H7 (cell line): ENCODE measurements at regions not wholly inside any gene's neighbourhood (a gene's known extent, or its start where the extent isn't known, plus 50 kb on each side); places are given as distances from the start of the nearest gene placed in this dataset.

Experiments
- DNase-seq: peaks from one replicate; pipeline ENCODE4 v3.0.0; 2012
- H3K27me3 ChIP-seq: 2 replicates; pipeline ENCODE4 v1.6.0; 2011; ENCODE audit warnings: mild to moderate bottlenecking, low read length; ENCODE audit not compliant: control insufficient read depth, insufficient read depth
- H3K36me3 ChIP-seq: replicated peaks from 2 replicates; pipeline ENCODE4 v1.5.1; 2011; ENCODE audit warnings: low read length; ENCODE audit not compliant: control insufficient read depth, insufficient read depth
- H3K4me3 ChIP-seq: 2 replicates; pipeline ENCODE4 v1.5.1; 2011; ENCODE audit warnings: low read depth, mild to moderate bottlenecking, control low read depth, low read length, moderate library complexity; ENCODE audit not compliant: insufficient read depth

DNA sequence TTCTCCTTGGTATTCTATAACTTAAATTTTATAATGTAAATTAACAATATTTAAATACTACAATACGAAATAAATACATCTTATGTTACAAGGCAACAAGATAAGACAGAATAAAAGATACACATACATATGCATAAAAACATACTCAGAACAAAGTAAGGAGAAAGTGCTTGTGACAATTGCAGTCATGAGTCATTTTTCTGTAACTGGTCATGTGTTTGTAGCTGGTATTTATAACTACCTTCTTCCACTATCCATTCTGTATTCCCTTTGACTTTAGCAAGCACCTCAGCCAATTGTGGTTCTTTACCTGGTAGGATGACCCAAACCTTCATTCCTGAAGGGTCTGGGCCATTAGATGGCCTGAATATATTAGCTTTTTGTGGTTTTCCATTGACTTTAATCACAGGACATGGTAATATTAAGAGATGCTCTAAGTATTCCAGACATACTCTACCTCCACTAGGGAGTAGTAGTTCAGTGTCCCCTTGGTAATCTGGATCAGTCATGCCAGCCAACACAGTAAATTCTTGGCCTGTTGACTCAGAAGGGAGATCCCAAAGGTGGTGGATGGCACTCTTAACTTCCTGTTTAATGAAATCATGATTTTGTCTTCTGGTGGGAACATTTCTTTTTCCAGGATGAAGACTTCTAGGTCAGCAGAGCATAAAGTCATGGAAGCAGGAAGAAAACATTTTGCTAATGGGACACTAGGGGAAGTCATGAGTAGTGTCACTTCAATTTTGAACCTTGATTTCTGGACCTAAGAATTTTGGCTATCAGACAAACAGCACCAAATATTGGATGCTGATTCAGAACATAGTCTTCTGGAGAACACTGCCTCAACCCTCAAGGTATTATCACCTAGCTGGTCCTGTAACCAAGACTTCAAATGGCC, 733.7 kb upstream of the IGFBP3 start:
- Histone ChIP-seq H3K27me3 (no peaks in the 10 kb centered on the region), H3K36me3 (no peaks in the 10 kb centered on the region), H3K4me3 (no peak overlapping the region)
- no peak for DNase-seq

DNA sequence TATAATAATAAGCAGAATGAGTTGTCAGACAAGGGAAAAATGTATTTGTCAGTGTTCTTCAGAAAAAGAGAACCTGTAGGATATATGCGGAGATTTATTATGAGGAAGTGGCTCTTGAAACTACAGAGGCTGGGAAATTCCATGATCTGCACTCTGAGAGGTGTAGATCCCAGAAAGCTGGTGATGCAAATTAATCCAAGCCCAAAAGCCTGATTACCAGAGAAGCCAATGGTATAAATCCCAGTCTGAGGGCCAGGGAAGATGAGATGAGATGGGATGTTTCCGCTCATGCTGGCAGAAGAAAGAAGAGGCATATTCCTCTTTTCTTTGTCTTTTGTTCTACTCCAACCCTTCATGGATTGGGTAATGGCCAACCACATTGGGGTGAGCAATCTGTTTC, 732.8 kb upstream of the IGFBP3 start:
- H3K36me3 ChIP-seq, result no peaks in the 10 kb centered on the region
- no peak for DNase-seq
- no peak overlapping the region for H3K4me3 ChIP-seq
- H3K27me3 ChIP-seq, result no peaks in the 10 kb centered on the region

DNA sequence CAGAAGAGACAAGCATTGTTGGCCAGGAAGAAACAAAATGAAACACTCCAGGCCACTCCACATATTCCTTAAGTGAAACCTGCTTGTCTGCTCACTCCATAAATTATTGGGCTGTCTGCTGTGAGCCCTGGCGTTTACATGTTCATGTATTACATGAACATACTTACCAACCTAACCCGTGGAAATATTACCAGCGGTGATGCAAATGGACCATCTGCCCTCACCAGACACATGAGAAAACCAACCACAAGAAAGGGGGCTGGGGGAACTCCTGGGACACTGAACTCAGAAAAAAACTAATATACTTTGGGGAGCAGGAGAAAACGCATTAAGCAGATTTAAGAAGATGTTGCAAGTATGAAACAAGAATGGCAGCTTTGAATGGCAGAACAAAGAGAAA, 731.2 kb upstream of the IGFBP3 start:
- H3K36me3 ChIP-seq, result no peaks in the 10 kb centered on the region
- no peak for DNase-seq
- H3K4me3 ChIP-seq, result no peak overlapping the region
- H3K27me3 ChIP-seq, result no peaks in the 10 kb centered on the region

DNA sequence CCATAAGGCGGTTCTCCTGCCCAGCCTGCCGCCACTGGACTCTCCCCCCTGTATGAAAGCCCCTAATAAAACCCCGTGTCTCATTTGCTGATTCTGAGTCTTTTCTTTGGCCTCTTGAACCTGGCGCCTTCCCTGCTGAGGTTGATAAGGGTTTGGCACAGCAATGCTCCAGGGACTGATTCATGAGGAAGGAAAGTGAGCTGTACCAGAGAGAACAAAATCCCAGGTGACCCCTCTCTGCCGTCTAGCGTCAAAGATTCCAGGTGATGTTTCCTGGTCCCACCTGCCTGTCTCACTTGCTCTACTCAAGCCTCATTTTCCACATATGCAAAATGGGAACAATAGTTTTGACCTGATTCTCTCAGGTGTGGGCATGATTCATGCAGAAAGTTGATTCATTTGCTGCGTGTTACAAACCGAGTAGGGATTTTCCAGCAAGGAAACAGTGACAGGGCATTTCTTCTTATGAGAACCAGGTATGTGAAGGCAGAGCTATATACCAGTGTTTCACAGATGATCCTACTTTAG, 730.6 kb upstream of the IGFBP3 start:
- H3K36me3 ChIP-seq, result no peaks in the 10 kb centered on the region
- H3K27me3 ChIP-seq, result no peaks in the 10 kb centered on the region
- H3K4me3 ChIP-seq, result no peak overlapping the region
- no peak for DNase-seq

DNA sequence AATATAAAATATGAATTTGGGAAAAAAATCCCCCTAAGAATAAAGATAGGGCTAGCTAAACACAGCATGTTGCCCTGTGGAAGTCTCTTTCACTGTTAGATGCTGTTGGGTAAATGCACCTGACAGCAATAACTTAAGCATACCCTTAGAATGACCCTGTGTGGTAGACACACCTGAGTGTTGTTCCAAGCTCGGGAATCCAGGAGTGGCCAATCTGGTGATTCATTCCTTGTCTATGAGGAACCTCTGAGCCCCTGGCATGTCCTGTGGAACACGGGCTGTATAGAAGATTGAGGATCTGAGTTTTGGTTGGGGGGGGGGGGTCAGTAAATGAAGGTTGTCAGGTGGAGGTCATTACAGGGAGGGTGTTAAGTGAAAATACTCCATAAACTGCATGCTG, 730.0 kb upstream of the IGFBP3 start:
- Histone ChIP-seq H3K27me3 (no peaks in the 10 kb centered on the region), H3K36me3 (no peaks in the 10 kb centered on the region), H3K4me3 (no peak overlapping the region)
- DNase-seq, result no peak

DNA sequence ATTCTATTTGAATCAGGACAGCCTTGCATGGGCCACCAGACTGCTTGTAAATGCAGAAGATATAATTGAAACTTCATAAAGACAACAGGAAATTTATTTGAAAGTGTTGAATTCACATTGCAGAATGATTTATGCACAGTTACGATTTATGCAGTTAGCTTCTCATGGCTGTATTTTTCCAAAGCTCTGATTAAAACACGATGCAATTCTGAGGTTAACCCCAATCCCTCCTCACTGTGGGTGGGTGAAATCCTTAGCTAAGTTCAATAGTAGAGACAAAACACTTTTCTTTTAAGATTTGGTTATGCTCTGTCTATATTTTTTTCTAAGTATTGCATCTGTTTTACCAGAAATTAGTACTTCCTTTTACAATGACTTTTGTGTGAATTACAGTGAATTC, 728.8 kb upstream of the IGFBP3 start:
- H3K4me3 ChIP-seq, result no peak overlapping the region
- no peaks in the 10 kb centered on the region for H3K36me3 ChIP-seq
- no peak for DNase-seq
- H3K27me3 ChIP-seq, result no peaks in the 10 kb centered on the region

DNA sequence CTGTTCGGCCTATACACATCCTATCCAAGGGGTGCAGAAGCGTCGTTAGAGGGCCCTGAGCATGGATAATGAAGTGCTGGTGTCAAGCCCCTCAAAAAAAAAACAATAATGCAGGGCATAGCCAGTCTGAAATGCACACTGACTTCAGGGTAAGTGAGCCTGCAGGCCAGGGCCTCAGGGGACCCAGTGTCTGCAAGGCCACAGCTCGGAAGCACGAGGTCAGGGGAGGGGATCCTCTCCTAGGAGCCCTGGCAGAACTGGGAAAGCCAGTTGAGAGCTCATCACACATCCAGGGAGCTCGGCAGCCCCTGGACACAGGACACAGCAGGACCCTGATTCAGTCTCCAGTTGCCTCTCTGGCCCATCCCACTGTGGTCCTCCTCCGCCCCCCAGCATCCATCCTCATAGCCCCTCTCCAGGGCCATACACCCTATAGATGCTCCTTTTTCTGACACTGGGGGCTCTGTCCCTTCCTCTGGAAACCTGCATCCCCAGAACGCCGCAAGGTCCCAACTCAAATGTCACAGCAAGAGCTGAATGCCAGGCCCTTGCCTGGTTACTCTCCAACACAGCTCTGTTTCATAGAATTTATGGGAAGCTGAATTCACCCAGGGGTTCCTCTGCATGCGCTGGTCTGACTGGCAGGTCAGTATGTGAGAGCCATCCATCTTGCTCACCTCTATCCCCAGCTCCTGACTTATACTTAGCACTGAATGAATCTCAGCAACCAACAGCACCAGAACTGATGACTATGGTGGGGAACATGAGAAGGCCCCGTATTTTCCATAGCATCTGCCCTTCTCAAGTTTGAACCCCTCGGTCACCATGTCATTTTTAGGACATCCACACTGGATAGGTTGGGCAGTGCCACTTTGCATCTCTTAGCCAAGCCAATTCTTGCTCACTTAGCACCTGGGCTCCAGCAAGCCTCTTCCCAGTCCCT, 717.0 kb upstream of the IGFBP3 start:
- Histone ChIP-seq H3K4me3 (no peak overlapping the region), H3K27me3 (no peaks in the 10 kb centered on the region), H3K36me3 (no peaks in the 10 kb centered on the region)
- DNase-seq, result no peak

DNA sequence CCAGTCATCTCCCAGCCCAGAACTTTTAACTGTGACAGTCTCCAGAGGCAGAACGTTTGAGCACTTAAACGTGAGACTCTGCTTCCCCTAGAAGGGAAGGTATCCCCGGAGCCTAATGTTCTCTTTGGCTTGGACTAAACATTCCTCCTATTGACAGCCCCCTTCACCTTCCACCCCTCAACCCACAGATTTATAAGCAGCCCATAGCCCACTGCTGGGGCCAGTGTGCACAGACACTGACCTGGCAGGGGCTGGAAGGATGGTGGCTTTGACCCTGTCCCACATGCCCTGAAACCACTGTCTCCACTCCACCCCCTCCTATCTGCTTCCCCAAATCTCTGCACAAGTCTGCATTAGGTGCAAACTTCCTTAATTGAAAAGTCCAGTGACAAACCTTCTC, 715.0 kb upstream of the IGFBP3 start:
- Histone ChIP-seq H3K27me3 (no peaks in the 10 kb centered on the region), H3K4me3 (no peak overlapping the region), H3K36me3 (no peaks in the 10 kb centered on the region)
- DNase-seq, result no peak

DNA sequence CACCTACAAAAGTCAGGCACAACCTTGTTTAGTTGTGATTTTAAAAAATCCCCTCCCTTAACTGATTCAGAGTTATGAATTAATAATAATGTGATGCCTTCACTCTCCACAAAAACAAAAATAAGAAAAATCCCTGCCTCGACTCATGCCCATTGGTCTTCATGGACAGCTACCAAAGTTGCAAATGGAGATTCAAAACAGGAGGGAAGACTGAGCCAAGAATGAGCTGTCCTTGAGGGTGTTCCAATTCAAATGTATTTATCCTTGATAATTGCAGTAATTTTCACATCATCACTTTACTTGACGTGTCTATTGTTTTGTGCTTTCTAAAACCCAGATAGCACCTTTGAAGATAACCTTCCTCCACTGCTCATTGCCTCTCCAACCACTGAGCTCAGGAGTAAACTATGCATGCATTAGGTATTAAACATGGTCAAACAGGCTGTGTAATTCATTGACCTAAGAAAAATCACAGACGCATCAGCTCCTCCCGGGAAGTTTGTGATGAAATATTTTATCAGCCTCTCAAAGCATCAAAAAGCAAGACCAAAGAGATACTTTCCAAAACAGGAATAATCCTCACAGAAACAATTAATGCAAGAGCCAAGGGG, 712.7 kb upstream of the IGFBP3 start:
- no peaks in the 10 kb centered on the region for H3K27me3 ChIP-seq
- no peak for DNase-seq
- no peak overlapping the region for H3K4me3 ChIP-seq
- no peaks in the 10 kb centered on the region for H3K36me3 ChIP-seq

DNA sequence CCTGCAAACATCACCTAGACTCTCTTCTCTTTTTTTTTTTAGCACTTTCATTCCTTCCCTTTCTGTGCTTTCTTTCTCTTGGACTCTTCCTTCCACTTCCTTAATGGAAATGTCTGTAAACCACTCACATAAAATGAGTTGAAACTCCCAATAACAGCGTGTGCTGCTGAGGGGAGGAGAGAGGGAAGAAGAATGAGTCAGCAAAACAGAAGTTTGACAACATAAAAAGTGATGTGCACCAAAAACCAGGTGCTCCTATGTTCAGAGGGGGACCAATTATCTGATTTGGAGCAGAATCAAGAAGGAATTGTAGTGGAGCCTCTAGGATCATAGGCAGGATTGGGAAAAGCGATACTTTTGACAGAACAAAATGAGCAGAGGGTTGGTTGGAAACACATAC, 712.1 kb upstream of the IGFBP3 start:
- Histone ChIP-seq H3K27me3 (no peaks in the 10 kb centered on the region), H3K4me3 (no peak overlapping the region), H3K36me3 (no peaks in the 10 kb centered on the region)
- DNase-seq, result no peak

DNA sequence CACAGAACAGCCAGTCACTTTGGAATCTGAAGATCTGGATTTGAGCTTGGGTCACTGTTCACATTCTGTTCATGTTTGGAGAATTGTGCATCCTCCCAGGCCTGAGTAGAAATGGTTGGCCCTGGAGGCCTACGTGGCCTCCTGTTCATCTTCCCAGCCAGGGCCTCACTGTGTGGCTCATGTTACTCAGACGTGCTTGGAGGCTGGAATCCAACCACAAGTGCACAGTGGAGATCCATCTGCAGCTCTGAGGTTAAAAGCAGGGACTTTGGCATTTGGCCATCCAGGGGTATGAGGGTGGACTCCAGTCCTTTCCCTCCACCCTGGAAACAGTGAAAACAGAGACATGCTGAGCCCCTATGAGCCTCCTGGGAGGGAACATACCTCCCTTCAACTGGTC, 709.0 kb upstream of the IGFBP3 start:
- Histone ChIP-seq H3K36me3 (no peaks in the 10 kb centered on the region), H3K27me3 (no peaks in the 10 kb centered on the region), H3K4me3 (no peak overlapping the region)
- DNase-seq, result no peak

DNA sequence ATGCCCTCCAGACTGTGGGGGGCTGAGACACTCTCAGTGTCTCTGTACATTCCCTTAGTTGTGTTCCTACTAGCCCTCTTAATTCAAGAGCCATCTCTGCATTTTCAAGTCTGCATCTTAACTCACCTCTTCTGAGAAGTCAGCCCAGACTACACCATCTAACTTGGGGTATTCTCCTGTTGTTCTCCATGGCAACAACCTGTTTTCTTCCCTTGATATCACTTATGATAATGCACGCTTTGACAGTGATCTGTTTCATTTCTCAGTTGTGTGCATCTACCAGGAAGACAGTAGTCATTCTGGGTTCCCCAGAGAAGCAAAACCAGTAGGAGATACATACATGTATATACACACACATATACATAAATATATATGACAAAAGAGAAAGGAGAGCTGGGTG, 707.3 kb upstream of the IGFBP3 start:
- no peaks in the 10 kb centered on the region for H3K36me3 ChIP-seq
- no peak for DNase-seq
- H3K27me3 ChIP-seq, result no peaks in the 10 kb centered on the region
- no peak overlapping the region for H3K4me3 ChIP-seq

DNA sequence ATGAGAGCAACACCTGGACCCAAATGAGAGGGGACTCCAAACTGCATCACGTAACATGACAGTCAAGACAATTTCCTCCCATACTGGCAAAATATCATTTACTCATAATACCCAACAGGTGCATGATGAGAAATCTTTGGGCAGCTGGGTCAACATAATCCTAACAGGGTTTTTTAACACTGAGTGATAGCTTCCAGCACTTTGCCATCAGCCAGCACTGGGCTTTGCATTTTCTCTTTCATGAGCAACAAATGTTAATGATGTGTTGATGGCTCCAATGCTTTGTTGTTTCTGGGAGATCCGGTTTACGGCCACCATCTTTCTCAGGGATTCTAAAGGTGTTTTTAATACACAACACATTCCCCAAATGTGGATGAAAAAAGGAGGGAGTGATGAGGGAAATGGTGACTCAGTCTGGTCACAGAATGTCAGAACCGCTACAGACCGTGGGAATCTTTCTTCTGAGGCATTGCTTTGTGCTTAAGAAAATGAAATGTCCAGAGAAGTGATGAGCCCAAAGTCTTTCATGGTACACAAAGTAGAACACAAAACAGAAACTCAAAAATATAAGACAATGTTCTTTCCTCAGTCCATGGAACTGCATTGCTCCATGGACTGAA, 705.7 kb upstream of the IGFBP3 start:
- H3K36me3 ChIP-seq, result no peaks in the 10 kb centered on the region
- no peak overlapping the region for H3K4me3 ChIP-seq
- DNase-seq, result no peak
- H3K27me3 ChIP-seq, result no peaks in the 10 kb centered on the region

DNA sequence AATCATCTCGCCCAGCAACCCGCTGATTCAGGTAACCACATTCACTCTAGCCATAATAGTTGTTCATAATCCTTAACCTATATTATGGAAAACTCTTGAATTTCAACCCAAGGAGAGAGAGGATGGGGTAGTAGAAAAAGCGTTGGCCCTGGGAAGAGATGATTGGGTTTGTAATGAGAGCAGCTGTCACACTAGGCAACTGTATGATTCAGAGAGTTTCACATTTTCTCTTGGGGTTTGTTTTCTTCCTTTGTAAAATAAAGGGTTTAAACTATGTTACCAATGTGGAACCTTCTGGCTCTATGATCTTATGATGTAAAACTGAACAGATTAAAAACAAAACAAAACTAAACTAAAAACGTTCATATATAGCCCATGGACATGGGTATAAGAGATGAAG, 705.2 kb upstream of the IGFBP3 start:
- no peak for DNase-seq
- Histone ChIP-seq H3K27me3 (no peaks in the 10 kb centered on the region), H3K36me3 (no peaks in the 10 kb centered on the region), H3K4me3 (no peak overlapping the region)
